COLO668 (cell line): ENCODE measurements at regions not wholly inside any gene's neighbourhood (a gene's known extent, or its start where the extent isn't known, plus 50 kb on each side); places are given as distances from the start of the nearest gene placed in this dataset.

Experiments
- DNase-seq: peaks from one replicate; lab custom pipeline; 2025; ENCODE audit not compliant: unreplicated experiment; lab: John Stamatoyannopoulos, UW

DNA sequence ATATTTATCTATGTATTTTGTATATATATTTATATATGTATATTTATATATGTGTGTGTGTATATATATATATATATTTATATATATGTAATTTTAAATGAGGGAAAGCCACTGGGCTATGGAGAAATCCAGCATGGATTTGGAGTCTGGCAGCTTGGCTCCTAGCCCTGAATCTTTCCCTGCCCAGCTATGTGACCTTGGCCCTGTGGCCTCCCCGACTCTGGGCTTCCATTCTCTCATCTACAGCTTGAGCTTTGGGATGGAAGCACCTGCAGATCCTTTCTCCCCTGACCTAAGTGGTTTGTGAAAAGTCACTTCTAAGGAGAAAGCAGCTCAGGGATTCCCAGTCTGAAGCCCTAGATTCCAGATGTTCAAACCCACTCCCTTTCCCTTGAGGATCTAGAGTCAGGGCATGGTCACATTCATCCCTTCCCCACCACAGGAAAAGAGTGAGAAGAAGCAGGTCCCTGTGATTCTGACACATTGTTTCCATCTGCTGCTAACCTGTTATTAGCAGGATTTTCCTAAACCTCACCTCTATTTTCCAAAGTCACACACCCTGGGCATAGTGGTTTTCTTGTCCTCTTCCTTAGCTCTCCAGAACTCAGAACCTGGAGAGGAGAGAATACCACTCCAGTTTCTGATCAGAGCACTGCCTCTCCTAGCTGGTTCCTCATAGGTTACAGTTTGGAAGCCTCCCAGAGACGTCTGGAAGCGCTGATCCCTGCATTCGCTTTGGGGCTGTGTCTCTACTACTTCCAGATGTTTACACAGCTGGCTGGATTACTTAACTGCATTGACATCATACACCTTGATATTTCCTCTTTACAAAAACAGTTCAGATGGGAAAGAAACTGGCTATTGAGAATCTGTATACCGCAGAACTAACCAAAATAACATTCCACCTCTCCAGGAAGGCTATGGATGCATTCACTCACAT lies 327.5 kb upstream of the ZMIZ1 start:
- DNase-seq: no peak

DNA sequence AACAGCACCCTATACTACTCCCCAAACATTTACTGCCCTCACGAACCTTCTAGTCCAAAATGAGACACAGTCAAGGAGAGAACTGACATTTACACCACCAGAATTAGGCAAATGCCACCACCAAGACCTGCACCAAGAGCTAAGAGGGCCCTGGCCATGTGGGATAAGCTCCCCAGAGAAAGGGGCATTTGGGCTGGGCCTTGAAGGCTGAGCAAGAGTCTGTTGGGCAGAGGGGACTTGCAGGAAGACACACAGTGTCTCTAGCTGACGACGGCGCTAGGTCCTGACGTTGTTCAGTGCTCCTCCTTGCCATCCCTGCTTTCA lies 326.4 kb upstream of the ZMIZ1 start:
- no peak for DNase-seq

DNA sequence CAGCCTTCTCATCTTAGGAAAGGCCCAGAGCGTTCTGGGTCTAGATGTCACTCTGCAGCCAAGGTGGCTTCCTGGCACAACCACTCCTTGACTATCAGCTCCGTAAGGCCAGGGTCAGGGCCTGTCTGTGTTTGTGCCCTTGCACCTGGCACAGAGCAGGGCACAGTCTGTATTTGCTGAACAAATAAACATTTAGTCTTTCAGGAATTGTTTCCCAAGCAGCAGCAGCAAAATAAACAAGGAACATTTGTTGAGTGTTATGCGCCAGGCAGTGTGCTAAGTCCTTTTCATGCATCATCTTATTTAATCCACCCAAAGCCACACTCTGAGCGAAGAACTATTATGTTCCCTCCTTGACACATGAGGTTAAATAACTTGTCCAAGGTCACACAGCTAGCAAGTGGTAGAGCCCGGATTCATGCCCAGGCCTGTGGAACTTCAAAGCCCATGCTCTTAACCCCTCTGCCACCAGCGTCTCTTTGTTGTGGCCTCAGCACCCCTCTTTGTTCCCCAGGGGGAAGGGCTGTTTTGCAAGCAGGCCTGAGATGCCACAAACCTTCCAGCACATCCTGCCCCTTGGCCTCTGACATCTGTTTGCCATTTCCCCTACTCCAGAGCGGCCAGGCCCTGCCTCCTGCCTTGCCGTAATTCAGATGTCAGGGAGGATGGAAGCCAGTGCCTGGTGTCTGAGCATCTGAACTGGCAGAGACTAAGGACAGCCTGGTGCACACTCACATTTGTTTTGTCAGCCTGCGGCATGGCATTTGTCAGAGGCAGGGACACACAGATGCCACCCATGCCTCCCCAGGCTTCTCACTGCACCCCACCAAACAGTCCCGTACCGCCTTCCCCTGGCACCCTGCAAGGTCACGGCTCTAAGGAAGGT lies 325.8 kb upstream of the ZMIZ1 start:
- peak; percentile 40 for DNase-seq

DNA sequence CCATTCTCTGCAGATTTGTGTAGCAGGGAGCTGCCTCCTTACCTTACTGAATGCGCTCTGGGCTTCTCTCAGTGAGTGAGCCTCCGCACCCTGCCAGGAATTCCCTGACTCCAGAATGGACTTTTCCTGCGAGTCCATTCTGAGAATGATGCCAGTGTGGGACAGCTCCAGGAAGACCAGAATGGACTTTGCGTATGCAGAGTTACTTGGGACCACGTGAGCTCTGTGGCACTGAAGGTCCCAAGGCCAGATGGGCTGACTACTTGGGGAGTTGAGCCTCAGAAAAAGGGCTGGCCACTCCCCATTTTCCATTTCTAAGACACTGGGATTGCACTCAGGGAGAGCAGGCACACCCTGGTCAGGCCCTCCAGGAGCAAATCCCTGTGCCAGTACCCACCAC lies 324.7 kb upstream of the ZMIZ1 start:
- DNase-seq: no peak

DNA sequence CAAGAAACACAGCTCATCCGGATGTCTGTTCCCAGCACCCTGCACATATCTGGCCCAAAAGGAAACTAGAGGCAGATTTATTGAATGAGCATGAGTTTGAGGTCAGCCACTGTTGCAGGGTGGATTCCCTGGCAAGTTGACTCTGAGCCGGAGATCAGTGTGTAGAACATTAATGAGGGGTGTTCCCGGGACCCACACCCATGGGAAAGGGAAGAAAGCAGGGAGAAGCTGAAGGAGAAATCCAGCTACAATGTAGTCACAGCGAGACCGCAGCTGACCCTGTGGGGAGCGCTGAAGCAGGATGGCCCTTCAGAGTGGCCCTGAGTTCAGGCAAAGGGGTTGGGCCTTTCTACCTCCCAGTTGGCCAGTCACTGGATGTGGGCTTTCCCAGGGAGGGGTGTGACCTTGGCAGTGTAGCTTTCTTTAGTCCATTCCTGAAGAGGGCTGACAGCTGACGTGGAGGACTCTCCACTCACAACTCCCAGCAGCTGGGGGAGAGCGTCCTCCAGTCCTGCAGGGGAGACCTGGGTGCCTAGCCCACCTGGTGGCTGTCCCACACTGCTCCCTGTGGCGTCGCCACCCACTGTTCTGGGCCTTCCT lies 324.2 kb upstream of the ZMIZ1 start:
- DNase-seq: no peak

DNA sequence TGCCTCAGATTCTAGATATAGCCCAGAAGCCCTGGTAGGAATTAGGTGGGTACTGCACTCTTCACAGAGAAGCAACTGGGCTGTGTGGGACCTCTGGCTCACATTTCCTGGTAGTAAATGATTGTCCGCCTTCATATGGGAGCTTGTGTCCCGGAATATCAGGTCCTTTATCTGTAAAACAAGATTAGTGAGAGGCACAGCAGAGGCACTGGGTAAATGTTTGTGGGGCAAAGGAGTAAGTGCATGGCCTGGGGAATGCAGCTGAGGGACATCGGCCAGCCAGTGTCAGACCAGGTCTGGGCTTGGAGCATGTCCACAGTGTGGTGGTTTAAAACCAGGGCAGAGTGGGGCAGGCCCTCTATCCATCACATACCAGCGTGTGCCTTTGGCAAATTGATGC lies 323.3 kb upstream of the ZMIZ1 start:
- no peak for DNase-seq

DNA sequence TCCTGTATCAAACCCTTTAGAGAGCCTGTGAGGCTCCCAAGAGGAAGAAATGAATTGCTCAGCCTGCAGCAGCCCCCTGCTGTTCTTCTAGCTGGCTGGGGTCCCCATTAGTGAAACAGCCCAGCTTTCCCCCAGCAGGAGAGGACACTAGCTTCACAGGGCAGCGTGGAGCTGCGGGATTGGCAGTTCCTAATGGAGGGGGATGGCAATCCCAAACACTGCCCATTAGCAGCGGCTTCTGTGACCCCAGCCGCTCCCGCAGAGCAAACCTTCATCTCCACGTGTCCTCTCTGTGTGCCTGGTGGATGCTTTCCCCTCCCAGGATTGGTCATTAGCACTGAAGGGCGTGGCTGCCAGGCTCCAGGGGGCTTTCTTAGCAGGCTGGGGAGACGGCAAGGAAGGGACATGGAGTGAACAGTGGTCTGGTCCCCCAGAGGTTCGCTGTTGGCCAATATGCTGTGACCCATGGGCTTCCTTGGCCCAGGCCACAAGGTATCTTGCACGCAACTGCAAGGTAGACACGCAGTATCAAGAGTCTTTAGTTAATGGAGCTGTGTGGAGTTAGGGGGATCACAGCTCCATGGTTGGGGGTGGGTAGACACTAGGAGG lies 322.5 kb upstream of the ZMIZ1 start:
- no peak for DNase-seq

DNA sequence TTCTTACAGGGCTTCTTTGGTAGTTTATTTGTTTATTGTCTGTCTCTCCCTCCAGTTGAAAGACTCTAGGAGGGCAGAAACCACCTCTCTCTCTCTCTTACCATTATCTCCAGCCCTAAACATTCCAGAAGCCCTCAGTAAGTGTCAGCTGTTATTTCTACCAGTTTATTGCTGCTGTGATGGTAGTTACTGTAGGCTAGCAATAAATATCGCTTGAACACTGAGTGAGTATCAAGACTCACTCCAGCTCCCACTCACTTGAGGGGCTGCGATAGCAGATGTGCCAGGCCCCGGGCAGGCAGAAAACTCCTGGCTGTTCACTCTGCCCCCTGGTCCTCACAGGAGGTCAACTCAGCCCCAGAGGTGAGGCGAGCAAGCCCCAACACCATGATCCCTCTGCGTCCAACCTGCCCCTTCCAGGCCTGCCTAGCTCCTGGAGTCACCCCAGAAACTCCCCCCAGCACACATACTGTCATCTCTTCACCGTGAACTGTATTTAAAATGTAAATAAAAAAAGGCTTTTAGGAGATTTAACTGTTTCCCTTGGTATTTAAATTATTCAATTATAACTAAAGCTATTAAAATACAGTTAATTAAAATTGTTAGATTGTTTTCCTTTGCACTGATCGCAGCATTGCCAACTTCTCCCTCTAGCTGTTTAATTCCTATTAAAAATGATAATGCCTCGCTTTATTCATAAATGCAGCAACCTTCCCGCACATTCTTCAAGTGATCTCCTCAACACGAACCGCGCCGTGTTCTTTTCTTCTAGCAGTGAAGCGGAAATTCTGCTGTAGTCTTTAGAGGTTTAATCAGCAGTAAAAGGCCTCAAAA lies 321.1 kb upstream of the ZMIZ1 start:
- DNase-seq: no peak

DNA sequence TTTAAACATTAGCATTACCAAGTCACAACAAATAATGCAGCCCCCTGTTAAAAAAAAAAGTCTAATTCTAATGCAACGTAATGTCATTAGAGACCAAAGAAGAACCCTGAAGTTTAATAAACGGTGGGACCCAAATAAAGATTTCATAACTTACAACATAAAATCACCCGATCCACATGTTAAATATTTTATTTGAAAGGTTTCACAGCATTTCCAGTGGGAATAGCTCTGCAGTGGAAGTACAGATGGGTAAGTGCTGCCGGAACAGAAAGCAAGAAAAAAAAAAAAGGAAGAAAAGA lies 320.6 kb upstream of the ZMIZ1 start:
- DNase-seq: no peak

DNA sequence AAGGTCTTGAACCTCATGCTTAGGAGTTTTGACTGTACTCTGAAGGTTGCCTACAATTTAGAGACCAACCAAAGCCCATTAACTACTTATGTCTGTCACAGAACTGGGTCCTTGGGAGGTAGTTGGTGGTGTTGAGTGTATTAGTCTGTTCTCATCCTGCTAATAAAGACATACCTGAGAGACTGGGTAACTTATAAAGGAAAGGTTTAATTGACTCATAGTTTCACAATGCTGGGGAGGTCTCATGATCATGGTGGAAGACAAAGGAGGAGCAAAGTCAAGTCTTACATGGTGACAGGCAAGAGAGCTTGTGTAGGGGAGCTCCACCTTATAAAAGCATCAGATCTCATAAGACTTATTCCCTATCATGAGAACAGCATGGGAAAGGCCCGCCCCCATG lies 319.6 kb upstream of the ZMIZ1 start:
- no peak for DNase-seq

DNA sequence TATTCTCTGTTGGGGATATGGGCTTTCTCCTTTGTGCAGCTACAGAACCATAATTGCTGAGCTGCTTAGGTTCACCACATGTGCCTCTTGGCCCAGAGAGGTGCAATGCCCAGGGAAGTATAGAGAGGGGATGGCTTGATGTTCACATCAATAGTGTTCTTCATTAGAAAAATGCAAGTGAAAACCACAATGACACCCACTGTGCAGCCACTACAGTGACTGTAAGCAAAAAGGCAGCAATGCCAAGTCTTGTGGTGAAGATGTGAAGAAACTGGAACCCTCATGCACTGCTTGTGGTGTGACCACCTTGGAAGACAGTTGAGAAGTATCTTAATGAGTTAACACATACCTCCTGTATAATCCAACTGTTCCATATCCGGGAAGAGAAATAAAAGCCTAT lies 318.9 kb upstream of the ZMIZ1 start:
- DNase-seq: no peak

DNA sequence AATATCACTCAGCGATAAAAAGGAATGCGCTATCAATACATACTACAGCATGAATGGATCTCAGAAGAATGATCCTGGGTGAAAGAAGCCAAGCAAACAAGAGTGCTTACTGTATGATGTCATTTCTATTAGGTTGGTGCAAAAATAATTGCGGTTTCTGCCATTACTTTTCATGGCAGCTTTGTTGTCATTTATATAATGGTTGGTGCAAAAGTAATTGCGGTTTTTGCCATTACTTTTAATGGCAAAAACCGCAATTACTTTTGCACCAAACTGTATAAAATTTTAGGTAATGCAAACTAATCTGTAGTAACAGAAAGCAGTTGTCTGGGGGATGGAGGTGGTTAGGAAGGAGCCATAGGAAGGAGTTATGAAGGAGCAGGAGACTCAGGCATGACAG lies 318.3 kb upstream of the ZMIZ1 start:
- DNase-seq: no peak

DNA sequence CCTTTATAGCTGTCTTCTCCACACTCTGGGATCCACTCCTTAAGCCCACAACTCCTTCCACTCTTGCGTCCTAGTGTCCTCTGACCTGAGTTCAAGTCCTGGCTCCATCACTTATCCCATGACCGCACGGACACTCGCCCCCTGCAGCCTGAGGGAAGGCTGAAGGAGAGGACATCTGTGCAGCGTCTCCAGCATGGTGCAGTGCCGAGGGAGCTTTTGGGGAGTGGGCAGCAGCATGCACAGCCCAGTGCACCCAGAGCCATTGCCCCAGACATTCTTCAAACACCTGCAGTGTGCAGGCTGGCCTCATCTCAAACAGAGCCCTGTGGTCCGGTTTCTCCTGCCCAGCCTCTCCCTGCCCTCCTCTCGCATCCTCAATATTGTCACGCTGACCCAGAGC lies 317.1 kb upstream of the ZMIZ1 start:
- DNase-seq: no peak

DNA sequence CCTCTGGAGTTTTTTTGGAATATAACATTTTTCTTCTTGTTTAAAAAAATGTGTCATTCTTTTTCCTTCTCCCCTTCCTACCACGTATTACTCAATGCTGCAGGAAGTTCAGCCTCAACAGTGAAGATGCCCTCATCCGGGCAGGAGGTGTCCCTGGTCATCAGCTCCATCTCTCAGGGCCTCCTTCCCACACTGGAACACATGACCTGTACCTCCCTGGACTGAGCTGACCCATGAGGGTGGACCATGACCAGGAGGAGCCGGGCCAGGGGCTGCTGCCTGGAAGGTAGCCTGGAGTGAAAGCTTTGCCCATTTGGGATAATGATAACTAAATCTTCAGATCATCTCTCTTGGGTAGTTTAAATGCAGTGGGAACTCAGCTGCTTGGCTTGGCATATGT lies 316.5 kb upstream of the ZMIZ1 start:
- DNase-seq: no peak

DNA sequence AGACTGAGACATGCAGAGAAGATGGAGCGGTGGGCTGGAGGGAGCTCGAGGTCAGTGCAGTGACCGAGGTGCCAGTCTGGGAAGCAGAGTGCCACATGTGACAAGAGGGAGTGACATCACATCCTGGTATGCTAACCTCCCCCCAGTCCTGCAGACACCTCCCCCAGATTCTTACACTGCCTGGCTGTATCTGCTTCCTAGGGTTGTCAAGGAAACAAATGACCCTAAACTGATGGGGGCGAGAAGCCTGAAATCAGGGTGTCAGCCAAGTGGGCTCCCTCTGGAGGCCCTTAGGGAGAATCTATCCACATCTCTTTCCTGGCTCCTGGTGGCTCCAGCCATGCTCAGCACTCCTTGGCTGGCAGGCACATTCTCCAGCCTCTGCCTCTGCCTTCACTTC lies 316.1 kb upstream of the ZMIZ1 start:
- no peak for DNase-seq

DNA sequence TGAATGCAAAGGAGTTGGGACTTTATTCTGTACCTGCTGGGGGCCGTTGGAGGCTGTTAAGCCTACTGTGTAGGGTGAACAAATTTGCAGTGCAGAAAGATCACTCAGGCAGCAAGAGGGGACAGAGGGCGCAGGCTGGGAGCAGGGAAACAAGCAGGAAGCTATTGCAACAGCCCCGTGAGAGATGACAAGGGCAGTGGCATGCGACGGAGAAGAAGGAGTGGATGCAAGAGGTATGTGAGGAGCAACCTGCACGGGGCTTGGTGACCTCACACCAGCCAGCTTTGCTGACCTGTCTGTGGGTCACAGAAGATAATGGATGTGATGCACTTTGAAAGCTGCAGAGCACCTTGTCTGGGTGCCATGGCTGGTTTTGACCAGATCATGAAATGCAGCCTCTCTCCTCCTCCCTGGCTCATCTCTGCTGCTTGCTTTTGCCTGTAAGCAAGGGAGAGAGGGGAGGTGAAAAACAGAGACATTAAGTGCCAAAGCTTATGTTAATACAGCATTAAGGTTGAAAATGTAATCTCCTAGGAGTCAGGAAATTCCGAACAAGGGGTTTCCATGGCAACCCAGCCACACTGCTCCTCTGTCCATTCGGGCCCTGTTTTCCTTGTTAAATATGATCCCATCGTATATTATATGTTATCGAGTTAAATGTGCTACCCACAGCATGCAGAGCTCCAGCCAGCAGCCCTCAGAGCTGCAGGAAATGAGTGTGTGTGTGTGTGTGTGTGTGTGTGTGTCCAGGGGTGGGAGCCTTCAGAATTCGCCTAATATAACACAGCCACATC lies 314.3 kb upstream of the ZMIZ1 start:
- DNase-seq: no peak

DNA sequence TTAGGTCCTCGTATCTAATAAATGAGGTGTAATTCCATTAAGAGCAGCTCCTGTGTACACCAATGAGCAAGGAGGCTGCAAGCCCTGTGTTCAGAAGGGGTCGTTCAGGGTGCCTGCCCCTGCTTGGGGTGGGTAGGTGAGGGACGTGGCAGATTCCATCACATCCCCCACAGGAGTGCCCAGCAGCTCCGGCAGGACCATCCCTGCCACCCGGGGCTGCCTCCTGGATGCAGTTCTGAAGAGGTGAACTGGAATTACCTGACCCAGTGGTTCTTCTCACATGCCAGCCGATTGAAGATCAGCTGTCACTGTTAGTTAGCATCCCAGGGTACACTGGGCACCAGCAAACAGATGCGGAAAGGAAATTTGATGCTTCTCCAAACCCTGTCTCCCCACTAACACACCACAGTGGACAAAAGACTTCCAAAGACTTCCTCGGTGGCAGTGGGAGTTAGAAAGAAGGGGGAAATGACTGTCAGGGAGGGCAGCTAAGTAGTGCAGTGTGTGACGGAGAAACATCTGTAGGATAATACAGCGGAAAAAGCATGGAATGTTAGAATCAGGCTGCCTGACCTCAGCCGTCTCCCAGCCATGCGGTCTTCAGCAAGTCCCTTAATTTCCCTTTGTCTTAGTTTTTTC lies 313.6 kb upstream of the ZMIZ1 start:
- no peak for DNase-seq

DNA sequence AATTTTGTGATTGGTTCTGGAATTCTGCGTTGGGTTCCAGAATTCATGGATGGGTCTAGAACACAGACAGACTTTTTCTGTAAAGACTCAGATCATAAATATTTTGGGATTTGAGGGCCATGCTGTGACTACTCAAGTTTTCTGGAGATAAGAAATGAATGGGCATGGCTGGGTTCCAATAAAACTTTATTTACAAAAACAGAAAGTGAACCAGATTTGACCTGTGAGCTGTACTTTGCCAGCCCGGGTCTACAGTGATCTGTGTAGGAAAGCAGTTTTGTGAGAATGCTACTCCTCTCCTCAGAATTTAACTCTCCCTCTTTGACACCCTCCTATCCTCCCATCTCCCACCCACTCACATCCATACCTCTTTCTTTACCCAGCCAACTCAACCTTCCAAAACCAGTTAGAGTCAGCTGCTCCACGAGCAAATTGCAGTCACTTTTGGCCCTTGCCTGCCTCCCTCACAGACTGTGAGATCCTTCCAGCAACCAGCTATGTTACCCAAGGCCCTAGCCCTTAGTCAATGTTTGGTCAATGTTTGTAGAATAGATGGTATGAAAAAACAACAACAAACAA lies 312.8 kb upstream of the ZMIZ1 start:
- DNase-seq: no peak
